NB4 (cell line): ENCODE measurements at regions not wholly inside any gene's neighbourhood (a gene's known extent, or its start where the extent isn't known, plus 50 kb on each side); places are given as distances from the start of the nearest gene placed in this dataset.

Experiments
- DNase-seq: peaks from one replicate; pipeline ENCODE4 v3.0.0; 2010; ENCODE audit warnings: low read depth
- H3K4me3 ChIP-seq: one replicate; pipeline ENCODE4 v1.5.1; 2011; ENCODE audit warnings: mild to moderate bottlenecking, low read depth, low read length, moderate library complexity
- MYC ChIP-seq: IDR thresholded peaks from 2 replicates; pipeline ENCODE4 v1.6.1; 2011; ENCODE audit warnings: low read depth, low read length
- POLR2A ChIP-seq: IDR thresholded peaks from 2 replicates; pipeline ENCODE4 v1.6.1; 2011; ENCODE audit warnings: mild to moderate bottlenecking; ENCODE audit not compliant: insufficient read length; ENCODE audit errors: extremely low read depth
- TF ChIP-seq, protein P1 (sequence below): IDR thresholded peaks from 2 replicates; pipeline ENCODE4 v1.6.1; 2011; ENCODE audit warnings: low read depth, low read length
- TF ChIP-seq, protein P2 (sequence below): IDR thresholded peaks from one replicate; pipeline ENCODE4 v1.5.1; 2012; ENCODE audit warnings: low read depth, low read length

DNA sequence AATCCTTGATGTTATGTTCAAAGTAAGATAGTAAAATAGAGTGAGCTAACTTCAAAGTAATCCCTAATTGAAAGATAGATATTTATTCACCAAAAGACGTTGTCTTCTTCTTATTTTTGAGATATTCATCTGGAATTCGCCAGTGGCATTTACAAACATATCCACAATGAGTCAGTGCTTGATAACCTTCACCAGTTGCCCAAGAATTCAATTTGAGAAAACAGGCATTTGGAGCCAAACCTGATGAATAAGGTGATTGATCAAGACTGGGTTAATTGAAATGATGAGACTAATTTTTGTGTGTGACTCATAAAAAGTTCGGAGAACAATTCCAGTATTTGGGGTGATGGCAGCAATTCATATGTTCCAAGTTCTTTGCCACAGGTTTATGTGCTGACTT is 344.0 kb downstream of the ARL4A start:
- H3K4me3 ChIP-seq: no peak overlapping the region
- no peak for DNase-seq
- no peak for TF ChIP-seq MYC
- TF ChIP-seq, protein P1, sequence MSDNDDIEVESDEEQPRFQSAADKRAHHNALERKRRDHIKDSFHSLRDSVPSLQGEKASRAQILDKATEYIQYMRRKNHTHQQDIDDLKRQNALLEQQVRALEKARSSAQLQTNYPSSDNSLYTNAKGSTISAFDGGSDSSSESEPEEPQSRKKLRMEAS: no peak
- TF ChIP-seq, protein P2, sequence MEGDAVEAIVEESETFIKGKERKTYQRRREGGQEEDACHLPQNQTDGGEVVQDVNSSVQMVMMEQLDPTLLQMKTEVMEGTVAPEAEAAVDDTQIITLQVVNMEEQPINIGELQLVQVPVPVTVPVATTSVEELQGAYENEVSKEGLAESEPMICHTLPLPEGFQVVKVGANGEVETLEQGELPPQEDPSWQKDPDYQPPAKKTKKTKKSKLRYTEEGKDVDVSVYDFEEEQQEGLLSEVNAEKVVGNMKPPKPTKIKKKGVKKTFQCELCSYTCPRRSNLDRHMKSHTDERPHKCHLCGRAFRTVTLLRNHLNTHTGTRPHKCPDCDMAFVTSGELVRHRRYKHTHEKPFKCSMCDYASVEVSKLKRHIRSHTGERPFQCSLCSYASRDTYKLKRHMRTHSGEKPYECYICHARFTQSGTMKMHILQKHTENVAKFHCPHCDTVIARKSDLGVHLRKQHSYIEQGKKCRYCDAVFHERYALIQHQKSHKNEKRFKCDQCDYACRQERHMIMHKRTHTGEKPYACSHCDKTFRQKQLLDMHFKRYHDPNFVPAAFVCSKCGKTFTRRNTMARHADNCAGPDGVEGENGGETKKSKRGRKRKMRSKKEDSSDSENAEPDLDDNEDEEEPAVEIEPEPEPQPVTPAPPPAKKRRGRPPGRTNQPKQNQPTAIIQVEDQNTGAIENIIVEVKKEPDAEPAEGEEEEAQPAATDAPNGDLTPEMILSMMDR: no peak

- TF ChIP-seq, protein P1: no peak
- TF ChIP-seq MYC (no peak), POLR2A (no peak)
- TF ChIP-seq, protein P2: no peak
- H3K4me3 ChIP-seq: no peak overlapping the region
- DNase-seq: no peak
Observed at GRCh38 chr7:13032084-13032483, 344.7 kb downstream of the ARL4A start.

- no peak overlapping the region for H3K4me3 ChIP-seq
- TF ChIP-seq, protein P1: no peak
- TF ChIP-seq MYC (no peak), POLR2A (no peak)
- TF ChIP-seq, protein P2: no peak
- DNase-seq: no peak
Observed at GRCh38 chr7:13032576-13032975, 345.1 kb downstream of the ARL4A start.

DNA sequence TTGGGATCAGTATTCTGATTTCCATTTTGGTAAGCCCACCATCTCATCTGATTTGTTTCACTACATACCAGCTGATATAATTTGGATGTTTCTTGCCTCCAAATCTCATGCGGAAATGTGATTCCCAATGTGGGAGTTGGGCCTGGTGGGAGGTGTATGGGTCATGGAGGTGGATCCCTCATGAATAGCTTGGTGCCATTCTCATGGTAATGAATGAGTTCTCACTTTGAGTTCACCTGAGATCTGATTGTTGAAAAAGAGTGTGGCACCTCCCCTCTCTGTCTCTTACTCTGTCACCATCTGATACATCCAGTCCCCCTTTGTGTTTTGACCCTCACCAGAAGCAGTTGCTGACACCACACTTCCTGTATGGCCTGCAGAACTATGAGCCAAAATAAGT is 347.3 kb downstream of the ARL4A start:
- DNase-seq: no peak
- TF ChIP-seq, protein P2: no peak
- H3K4me3 ChIP-seq: no peak overlapping the region

GRCh38 chr7:13035233-13035632 is 347.8 kb downstream of the ARL4A start:
- DNase-seq: peak; percentile 16
- TF ChIP-seq, protein P2: no peak
- TF ChIP-seq, protein P1: no peak
- TF ChIP-seq MYC (no peak), POLR2A (no peak)
- no peak overlapping the region for H3K4me3 ChIP-seq

GRCh38 chr7:13036256-13036780 is 348.9 kb downstream of the ARL4A start:
- TF ChIP-seq, protein P2: no peak
- TF ChIP-seq, protein P1: no peak
- TF ChIP-seq POLR2A: no peak

More at GRCh38 chr7:13036256-13036780, 348.9 kb downstream of the ARL4A start:
- DNase-seq: no peak
- H3K4me3 ChIP-seq: no peak overlapping the region
